Kidney epithelial cell (primary cell): ENCODE measurements at regions not wholly inside any gene's neighbourhood (a gene's known extent, or its start where the extent isn't known, plus 50 kb on each side); places are given as distances from the start of the nearest gene placed in this dataset.
"Not testable (repeated sequence)": the region's sequence is repeated elsewhere in the genome, so short reads cannot be mapped to it uniquely, and the experiment has no call there.

Experiments used
- DNase-seq: peaks from one replicate; pipeline ENCODE4 v3.0.0-alpha.2; 2010; ENCODE audit warnings: low read depth
- H3K27me3 ChIP-seq: 2 replicates; pipeline ENCODE4 v1.6.0; 2011; ENCODE audit warnings: low read length; ENCODE audit not compliant: control insufficient read depth, insufficient read depth
- H3K36me3 ChIP-seq: 2 replicates; pipeline ENCODE4 v1.5.1; 2011; ENCODE audit warnings: low read length; ENCODE audit not compliant: control insufficient read depth, insufficient read depth
- H3K4me3 ChIP-seq: 2 replicates; pipeline ENCODE4 v1.5.1; 2011; ENCODE audit warnings: low read depth, mild to moderate bottlenecking, control low read depth, low read length
- CTCF ChIP-seq: IDR thresholded peaks from 2 replicates; pipeline ENCODE4 v1.5.1; 2011; ENCODE audit warnings: mild to moderate bottlenecking, moderate library complexity, low read length, control low read depth, inconsistent platforms; ENCODE audit not compliant: insufficient read depth, poor library complexity, severe bottlenecking

- DNase-seq, result no peak
- TF ChIP-seq CTCF, result no peak
Measured at GRCh38 chr18:60188958-60189357, 183.6 kb downstream of the MC4R start.

GRCh38 chr18:60182223-60182622, 190.4 kb downstream of the MC4R start:
- H3K27me3 ChIP-seq, result no peaks in the 10 kb centered on the region
- no peak for DNase-seq
- no peaks in the 10 kb centered on the region for H3K36me3 ChIP-seq
- no peak for TF ChIP-seq CTCF
- H3K4me3 ChIP-seq, result no peak overlapping the region

More at GRCh38 chr18:60188958-60189357, 183.6 kb downstream of the MC4R start:
- H3K4me3 ChIP-seq, result no peak overlapping the region
- no peaks in the 10 kb centered on the region for H3K36me3 ChIP-seq
- no peaks in the 10 kb centered on the region for H3K27me3 ChIP-seq

DNA sequence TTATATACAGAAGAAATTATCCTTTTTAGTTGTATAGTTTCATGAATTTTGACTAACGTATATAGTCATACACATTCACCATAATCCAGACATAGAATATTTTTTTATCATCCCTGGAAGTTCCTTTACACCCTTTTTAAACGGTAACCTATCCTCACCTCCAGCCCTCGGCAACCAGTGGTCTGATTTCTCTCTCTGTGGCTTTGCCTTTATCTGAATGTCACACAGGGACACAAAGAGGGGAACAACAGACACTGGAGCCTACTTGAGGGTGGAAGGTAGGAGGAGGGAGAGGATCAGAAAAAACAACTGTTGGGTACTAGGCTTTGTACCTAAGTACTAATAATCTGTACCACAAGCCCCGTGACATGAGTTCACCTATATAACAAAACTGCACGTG, 191.9 kb downstream of the MC4R start:
- no peaks in the 10 kb centered on the region for H3K27me3 ChIP-seq
- no peak overlapping the region for H3K4me3 ChIP-seq
- TF ChIP-seq CTCF, result no peak
- H3K36me3 ChIP-seq, result no peaks in the 10 kb centered on the region
- no peak for DNase-seq

DNA sequence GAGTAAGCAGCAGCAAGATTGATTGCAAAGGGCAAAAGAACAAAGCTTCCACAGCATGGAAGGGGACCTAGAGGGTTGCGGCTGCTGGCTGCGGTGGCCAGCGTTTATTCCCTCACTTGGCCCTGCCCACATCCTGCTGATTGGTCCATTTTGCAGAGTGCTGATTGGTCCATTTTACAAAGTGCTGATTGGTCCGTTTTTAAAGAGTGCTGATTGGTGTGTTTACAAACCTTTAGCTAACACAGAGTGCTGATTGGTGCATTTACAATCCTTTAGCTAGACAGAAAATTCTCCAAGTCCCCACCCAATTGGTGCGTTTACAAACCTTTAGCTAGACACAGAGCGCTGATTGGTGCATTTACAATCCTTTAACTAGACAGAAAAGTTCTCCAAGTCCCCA, 194.4 kb downstream of the MC4R start:
- not testable (repeated sequence) for H3K4me3 ChIP-seq, DNase-seq, H3K36me3 ChIP-seq, H3K27me3 ChIP-seq

DNA sequence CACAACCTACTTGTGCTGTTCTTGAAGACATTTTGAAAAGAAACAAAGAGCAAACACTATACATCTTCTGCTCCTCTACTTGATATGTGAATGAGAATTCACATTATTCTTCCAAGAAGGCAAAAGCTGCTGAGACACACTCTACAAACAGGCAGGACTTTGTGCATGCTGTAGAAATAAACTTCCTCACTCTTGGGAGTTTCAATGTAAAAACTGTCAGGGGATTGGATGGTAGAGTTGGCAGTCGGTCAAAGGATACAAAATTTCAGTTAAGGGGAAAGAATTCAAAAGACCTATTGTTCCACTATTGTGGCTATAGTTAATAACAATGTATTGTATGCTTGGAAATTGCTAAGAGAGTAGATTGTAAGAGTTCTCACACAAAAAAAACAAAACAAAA, 196.3 kb downstream of the MC4R start:
- no peaks in the 10 kb centered on the region for H3K27me3 ChIP-seq
- no peak for DNase-seq
- H3K4me3 ChIP-seq, result no peak overlapping the region
- TF ChIP-seq CTCF, result no peak
- no peaks in the 10 kb centered on the region for H3K36me3 ChIP-seq

DNA sequence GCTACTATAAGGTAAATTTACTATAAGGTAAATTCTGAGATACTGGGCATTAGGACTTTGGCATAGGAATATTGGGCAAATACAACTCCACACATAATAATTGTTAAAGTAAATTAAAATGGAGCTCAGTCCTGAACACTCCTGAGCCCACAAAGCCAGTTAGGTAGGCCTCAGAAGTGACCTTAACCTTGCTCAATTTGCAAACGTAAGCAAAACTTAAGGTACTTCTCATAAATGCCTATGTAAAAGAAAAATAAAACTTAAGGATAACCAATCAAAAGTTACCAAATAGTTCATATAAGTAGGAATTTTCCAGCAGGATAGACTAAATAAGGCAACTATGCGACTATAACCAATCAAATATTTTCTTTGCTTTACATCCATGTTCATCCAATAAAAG, 197.7 kb downstream of the MC4R start:
- no peak for TF ChIP-seq CTCF
- H3K4me3 ChIP-seq, result no peak overlapping the region
- H3K27me3 ChIP-seq, result no peaks in the 10 kb centered on the region
- no peaks in the 10 kb centered on the region for H3K36me3 ChIP-seq
- DNase-seq, result no peak
